ENCODE measurements at regions not wholly inside any gene's neighbourhood (a gene's known extent, or its start where the extent isn't known, plus 50 kb on each side); places are given as distances from the start of the nearest gene placed in this dataset.

DNA sequence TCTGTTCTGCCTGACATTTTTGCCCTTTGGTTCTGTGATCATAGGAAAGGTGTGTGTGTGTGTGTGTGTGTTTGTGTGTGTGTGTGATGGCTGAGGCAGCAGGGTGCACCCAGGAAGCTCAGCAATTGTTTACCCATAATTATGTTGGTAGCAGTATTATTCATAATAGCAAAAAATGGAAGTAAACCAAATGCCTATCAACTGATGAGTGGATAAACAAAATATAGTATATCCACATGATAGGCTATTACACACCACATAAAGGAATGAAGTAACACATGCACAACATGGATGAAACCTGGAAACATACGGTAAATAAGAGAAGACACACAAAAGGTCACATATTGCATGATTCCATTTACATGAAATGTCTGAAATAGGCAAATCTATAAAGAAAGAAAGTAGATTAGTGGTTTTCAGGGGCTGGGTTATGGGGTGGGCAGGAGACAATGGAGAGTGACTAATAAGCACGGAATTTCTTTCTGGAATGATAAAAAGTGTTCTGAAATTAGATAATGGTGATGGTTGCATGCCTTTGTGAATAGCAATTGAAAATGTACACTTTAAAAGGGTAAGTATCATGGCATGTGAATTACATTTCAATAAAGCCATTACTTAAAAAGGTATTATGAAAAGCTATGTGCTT is 167.2 kb downstream of the POLR2M start:
- H3K9ac ChIP-seq (ENCODE audit: low read depth in 1 of 2, low read length in 2 of 2) = no peak overlapping the region
- no peak overlapping the region for H3K4me3 ChIP-seq (ENCODE audit: low read length in 2 of 2)
- H3K9me3 ChIP-seq (ENCODE audit: control insufficient read depth in 2 of 2, low read length in 2 of 2) = peaks cover 0 to 4% of the 10 kb centered on the region in 2 donors
- peaks cover 0 to 5% of the 10 kb centered on the region in 2 donors for H3K27me3 ChIP-seq (ENCODE audit: control insufficient read depth in 2 of 2, insufficient read depth in 2 of 2, low read length in 2 of 2)
- H3K4me1 ChIP-seq (ENCODE audit: control insufficient read depth in 2 of 2, insufficient read depth in 2 of 2, low read length in 2 of 2) = peaks cover 0 to 2% of the 10 kb centered on the region in 2 donors
- no peak overlapping the region for H3K27ac ChIP-seq (ENCODE audit: low read depth in 2 of 2, low read length in 2 of 2)
- no peaks in the 10 kb centered on the region for H3K36me3 ChIP-seq (ENCODE audit: control insufficient read depth in 2 of 2, insufficient read depth in 2 of 2, low read length in 2 of 2)

DNA sequence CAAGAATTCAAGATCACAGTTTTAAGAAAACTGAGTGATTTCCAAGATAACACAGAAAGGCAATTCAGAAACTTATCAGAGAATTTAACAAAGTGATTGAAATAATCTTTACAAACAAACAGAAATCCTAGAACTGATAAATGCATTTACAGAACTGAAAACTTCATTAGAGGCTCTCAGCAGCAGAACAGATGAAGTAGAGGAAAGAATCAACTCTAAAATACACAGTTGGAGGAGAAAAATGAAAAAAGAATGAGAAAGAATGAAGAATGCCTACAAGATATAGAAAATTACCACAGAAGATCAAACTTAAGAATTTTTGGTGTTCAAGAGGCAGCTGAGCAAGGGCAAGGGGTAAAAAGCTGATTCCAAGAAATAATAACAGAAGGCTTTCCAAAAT is 168.8 kb downstream of the POLR2M start:
- H3K36me3 ChIP-seq (ENCODE audit: control insufficient read depth in 2 of 2, insufficient read depth in 2 of 2, low read length in 2 of 2) = no peaks in the 10 kb centered on the region
- no peak overlapping the region for H3K27ac ChIP-seq (ENCODE audit: low read depth in 2 of 2, low read length in 2 of 2)
- H3K27me3 ChIP-seq (ENCODE audit: control insufficient read depth in 2 of 2, insufficient read depth in 2 of 2, low read length in 2 of 2) = peaks cover 0 to 5% of the 10 kb centered on the region in 2 donors
- H3K4me1 ChIP-seq (ENCODE audit: control insufficient read depth in 2 of 2, insufficient read depth in 2 of 2, low read length in 2 of 2) = peaks cover 0 to 2% of the 10 kb centered on the region in 2 donors
- H3K4me3 ChIP-seq (ENCODE audit: low read length in 2 of 2) = no peak overlapping the region
- peaks cover 0 to 4% of the 10 kb centered on the region in 2 donors for H3K9me3 ChIP-seq (ENCODE audit: control insufficient read depth in 2 of 2, low read length in 2 of 2)
- H3K9ac ChIP-seq (ENCODE audit: low read depth in 1 of 2, low read length in 2 of 2) = no peak overlapping the region

DNA sequence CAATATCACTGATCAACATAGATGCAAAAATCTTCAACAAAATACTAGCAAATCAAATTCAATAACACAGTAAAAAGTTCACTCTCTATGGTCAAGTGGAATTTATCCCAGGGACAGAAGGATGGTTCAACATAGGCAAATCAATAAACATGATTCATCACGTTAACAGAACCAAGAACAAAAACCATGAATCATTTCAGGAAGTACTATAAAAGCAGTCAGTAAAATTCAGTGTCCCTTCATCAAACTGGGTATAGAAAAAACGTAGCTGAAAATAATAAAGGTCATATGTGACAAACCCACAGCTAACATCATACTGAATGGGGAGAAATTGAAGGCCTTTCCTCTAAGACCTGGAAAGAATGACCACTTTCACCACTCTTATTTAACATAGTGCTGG is 172.1 kb downstream of the POLR2M start:
- Histone ChIP-seq H3K4me1 (ENCODE audit: control insufficient read depth in 2 of 2, insufficient read depth in 2 of 2, low read length in 2 of 2) (peaks cover 0 to 2% of the 10 kb centered on the region in 2 donors), H3K27ac (ENCODE audit: low read depth in 2 of 2, low read length in 2 of 2) (no peak overlapping the region), H3K36me3 (ENCODE audit: control insufficient read depth in 2 of 2, insufficient read depth in 2 of 2, low read length in 2 of 2) (no peaks in the 10 kb centered on the region), H3K27me3 (ENCODE audit: control insufficient read depth in 2 of 2, insufficient read depth in 2 of 2, low read length in 2 of 2) (peaks cover 0 to 5% of the 10 kb centered on the region in 2 donors), H3K9ac (ENCODE audit: low read depth in 1 of 2, low read length in 2 of 2) (no peak overlapping the region), H3K4me3 (ENCODE audit: low read length in 2 of 2) (no peak overlapping the region), H3K9me3 (ENCODE audit: control insufficient read depth in 2 of 2, low read length in 2 of 2) (peaks cover 0 to 4% of the 10 kb centered on the region in 2 donors)

GRCh38 chr15:57881361-57881760 is 174.8 kb downstream of the POLR2M start:
- Histone ChIP-seq H3K36me3 (ENCODE audit: control insufficient read depth in 2 of 2, insufficient read depth in 2 of 2, low read length in 2 of 2) (no peaks in the 10 kb centered on the region), H3K9ac (ENCODE audit: low read depth in 1 of 2, low read length in 2 of 2) (no peak overlapping the region), H3K9me3 (ENCODE audit: control insufficient read depth in 2 of 2, low read length in 2 of 2) (no peaks in the 10 kb centered on the region), H3K27me3 (ENCODE audit: control insufficient read depth in 2 of 2, insufficient read depth in 2 of 2, low read length in 2 of 2) (peaks cover 0 to 3% of the 10 kb centered on the region in 2 donors), H3K27ac (ENCODE audit: low read depth in 2 of 2, low read length in 2 of 2) (no peak overlapping the region), H3K4me3 (ENCODE audit: low read length in 2 of 2) (no peak overlapping the region), H3K4me1 (ENCODE audit: control insufficient read depth in 2 of 2, insufficient read depth in 2 of 2, low read length in 2 of 2) (peaks cover 0 to 2% of the 10 kb centered on the region in 2 donors)

DNA sequence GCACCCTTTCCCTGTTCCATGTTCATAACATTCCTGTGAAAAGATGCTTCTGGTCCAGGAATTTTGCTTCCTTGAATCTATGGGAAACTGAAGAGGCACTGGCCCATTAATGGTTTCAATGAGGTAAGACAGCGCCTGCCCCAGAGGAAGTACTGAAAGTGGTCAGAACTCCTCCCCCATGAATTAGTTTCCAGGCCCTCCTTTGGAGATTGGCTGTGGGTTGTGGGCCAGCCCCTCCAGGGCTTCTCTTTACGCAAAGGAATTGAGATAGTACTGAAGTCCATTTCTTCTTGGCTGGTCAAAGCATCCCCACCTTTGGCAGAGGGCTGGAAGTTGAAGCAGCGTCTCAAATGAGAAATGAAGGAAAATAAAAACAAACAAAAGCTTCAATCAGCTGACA is 175.5 kb downstream of the POLR2M start:
- H3K36me3 ChIP-seq (ENCODE audit: control insufficient read depth in 2 of 2, insufficient read depth in 2 of 2, low read length in 2 of 2) = no peaks in the 10 kb centered on the region
- H3K4me3 ChIP-seq (ENCODE audit: low read length in 2 of 2) = no peak overlapping the region
- peaks cover 0 to 2% of the 10 kb centered on the region in 2 donors for H3K4me1 ChIP-seq (ENCODE audit: control insufficient read depth in 2 of 2, insufficient read depth in 2 of 2, low read length in 2 of 2)
- no peak overlapping the region for H3K9ac ChIP-seq (ENCODE audit: low read depth in 1 of 2, low read length in 2 of 2)
- H3K27ac ChIP-seq (ENCODE audit: low read depth in 2 of 2, low read length in 2 of 2) = no peak overlapping the region
- H3K9me3 ChIP-seq (ENCODE audit: control insufficient read depth in 2 of 2, low read length in 2 of 2) = no peaks in the 10 kb centered on the region
- H3K27me3 ChIP-seq (ENCODE audit: control insufficient read depth in 2 of 2, insufficient read depth in 2 of 2, low read length in 2 of 2) = peaks cover 0 to 3% of the 10 kb centered on the region in 2 donors

- no peak overlapping the region for H3K4me3 ChIP-seq (ENCODE audit: low read length in 2 of 2)
- H3K9me3 ChIP-seq (ENCODE audit: control insufficient read depth in 2 of 2, low read length in 2 of 2) = no peaks in the 10 kb centered on the region
- no peaks in the 10 kb centered on the region for H3K36me3 ChIP-seq (ENCODE audit: control insufficient read depth in 2 of 2, insufficient read depth in 2 of 2, low read length in 2 of 2)
- no peaks in the 10 kb centered on the region for H3K4me1 ChIP-seq (ENCODE audit: control insufficient read depth in 2 of 2, insufficient read depth in 2 of 2, low read length in 2 of 2)
- no peak overlapping the region for H3K9ac ChIP-seq (ENCODE audit: low read depth in 1 of 2, low read length in 2 of 2)
- H3K27ac ChIP-seq (ENCODE audit: low read depth in 2 of 2, low read length in 2 of 2) = no peak overlapping the region
- H3K27me3 ChIP-seq (ENCODE audit: control insufficient read depth in 2 of 2, insufficient read depth in 2 of 2, low read length in 2 of 2) = peaks cover 0 to 3% of the 10 kb centered on the region in 2 donors
These were observed 177.2 kb downstream of the POLR2M start for GRCh38 chr15:57883701-57884100.

- Histone ChIP-seq H3K36me3 (ENCODE audit: control insufficient read depth in 2 of 2, insufficient read depth in 2 of 2, low read length in 2 of 2) (no peaks in the 10 kb centered on the region), H3K9ac (ENCODE audit: low read depth in 1 of 2, low read length in 2 of 2) (no peak overlapping the region), H3K4me3 (ENCODE audit: low read length in 2 of 2) (no peak overlapping the region), H3K4me1 (ENCODE audit: control insufficient read depth in 2 of 2, insufficient read depth in 2 of 2, low read length in 2 of 2) (no peaks in the 10 kb centered on the region), H3K9me3 (ENCODE audit: control insufficient read depth in 2 of 2, low read length in 2 of 2) (no peaks in the 10 kb centered on the region), H3K27ac (ENCODE audit: low read depth in 2 of 2, low read length in 2 of 2) (no peak overlapping the region), H3K27me3 (ENCODE audit: control insufficient read depth in 2 of 2, insufficient read depth in 2 of 2, low read length in 2 of 2) (peaks cover 0 to 3% of the 10 kb centered on the region in 2 donors)
These were observed 178.4 kb downstream of the POLR2M start for GRCh38 chr15:57884936-57885335.

GRCh38 chr15:57885435-57885834 is 178.9 kb downstream of the POLR2M start:
- Histone ChIP-seq H3K27me3 (ENCODE audit: control insufficient read depth in 2 of 2, insufficient read depth in 2 of 2, low read length in 2 of 2) (peaks cover 0 to 3% of the 10 kb centered on the region in 2 donors), H3K4me3 (ENCODE audit: low read length in 2 of 2) (no peak overlapping the region), H3K9ac (ENCODE audit: low read depth in 1 of 2, low read length in 2 of 2) (no peak overlapping the region), H3K9me3 (ENCODE audit: control insufficient read depth in 2 of 2, low read length in 2 of 2) (no peaks in the 10 kb centered on the region), H3K4me1 (ENCODE audit: control insufficient read depth in 2 of 2, insufficient read depth in 2 of 2, low read length in 2 of 2) (no peaks in the 10 kb centered on the region), H3K27ac (ENCODE audit: low read depth in 2 of 2, low read length in 2 of 2) (no peak overlapping the region), H3K36me3 (ENCODE audit: control insufficient read depth in 2 of 2, insufficient read depth in 2 of 2, low read length in 2 of 2) (no peaks in the 10 kb centered on the region)

- Histone ChIP-seq H3K36me3 (ENCODE audit: control insufficient read depth in 2 of 2, insufficient read depth in 2 of 2, low read length in 2 of 2) (no peaks in the 10 kb centered on the region), H3K27me3 (ENCODE audit: control insufficient read depth in 2 of 2, insufficient read depth in 2 of 2, low read length in 2 of 2) (peaks cover 0 to 3% of the 10 kb centered on the region in 2 donors), H3K27ac (ENCODE audit: low read depth in 2 of 2, low read length in 2 of 2) (no peak overlapping the region), H3K9ac (ENCODE audit: low read depth in 1 of 2, low read length in 2 of 2) (no peak overlapping the region), H3K9me3 (ENCODE audit: control insufficient read depth in 2 of 2, low read length in 2 of 2) (no peaks in the 10 kb centered on the region), H3K4me1 (ENCODE audit: control insufficient read depth in 2 of 2, insufficient read depth in 2 of 2, low read length in 2 of 2) (no peaks in the 10 kb centered on the region), H3K4me3 (ENCODE audit: low read length in 2 of 2) (no peak overlapping the region)
These were observed 177.7 kb downstream of the ALDH1A2 start for GRCh38 chr15:57887825-57888224.

- Histone ChIP-seq H3K9ac (ENCODE audit: low read depth in 1 of 2, low read length in 2 of 2) (no peak overlapping the region), H3K4me1 (ENCODE audit: control insufficient read depth in 2 of 2, insufficient read depth in 2 of 2, low read length in 2 of 2) (no peaks in the 10 kb centered on the region)
These were observed 175.2 kb downstream of the ALDH1A2 start for GRCh38 chr15:57890351-57890750.

More at GRCh38 chr15:57890351-57890750, 175.2 kb downstream of the ALDH1A2 start:
- H3K9me3 ChIP-seq (ENCODE audit: control insufficient read depth in 2 of 2, low read length in 2 of 2) = no peaks in the 10 kb centered on the region
- H3K4me3 ChIP-seq (ENCODE audit: low read length in 2 of 2) = no peak overlapping the region
- no peak overlapping the region for H3K27ac ChIP-seq (ENCODE audit: low read depth in 2 of 2, low read length in 2 of 2)
- H3K36me3 ChIP-seq (ENCODE audit: control insufficient read depth in 2 of 2, insufficient read depth in 2 of 2, low read length in 2 of 2) = no peaks in the 10 kb centered on the region
- peaks cover 3% of the 10 kb centered on the region in 2 donors for H3K27me3 ChIP-seq (ENCODE audit: control insufficient read depth in 2 of 2, insufficient read depth in 2 of 2, low read length in 2 of 2)
